Right lobe of liver (tissue), 4 donors: ENCODE measurements at regions not wholly inside any gene's neighbourhood (a gene's known extent, or its start where the extent isn't known, plus 50 kb on each side); places are given as distances from the start of the nearest gene placed in this dataset.

Source experiments
- CTCF ChIP-seq, 4 donors: fragments of 200-600 bp in 3 of 4; fragments of 450-650 bp in 1 of 4; IDR thresholded peaks; one replicate each; pipeline versions ENCODE4 v1.5.1 to v1.8.0; 2016 to 2022; ENCODE audit warnings: antibody characterized with exemption in 4 of 4, mild to moderate bottlenecking in 2 of 4
- POLR2A ChIP-seq: fragments of 450-650 bp; IDR thresholded peaks from one replicate; pipeline ENCODE4 v1.6.1; 2017; ENCODE audit warnings: antibody characterized with exemption, mild to moderate bottlenecking
- donor health status: DM: no; HTN: no; CAD: no.
- donor health status: DM: no; HTN: no; CAD: no.
- donor health status: DM: no; HTN: yes; CAD: no.

- TF ChIP-seq CTCF (IDR thresholded peaks at IDR 0.05), result no peak
- no peak for TF ChIP-seq POLR2A
Measured at GRCh38 chr16:64136314-64136713, 985.5 kb downstream of the CDH11 start.
